AG04449 (cell line): ENCODE measurements at regions not wholly inside any gene's neighbourhood (a gene's known extent, or its start where the extent isn't known, plus 50 kb on each side); places are given as distances from the start of the nearest gene placed in this dataset.

Experiments
- CTCF ChIA-PET: fragments of 350-600 bp; formaldehyde crosslinking; extraction: SDS; loops from one replicate; lab custom pipeline; 2021; ENCODE audit warnings: antibody characterized with exemption; lab: Yijun Ruan, JAX
- POLR2A ChIA-PET: fragments of 400-600, 350-600 bp; formaldehyde crosslinking; extraction: SDS; loops from one replicate; lab custom pipeline; 2020; ENCODE audit warnings: antibody characterized with exemption, inconsistent platforms; lab: Yijun Ruan, JAX
- DNase-seq: peaks from one replicate; pipeline ENCODE4 v3.0.0-alpha.2; 2010; ENCODE audit warnings: low read depth, low spot score
- H3K4me3 ChIP-seq: 2 replicates; pipeline ENCODE4 v1.5.1; 2011; ENCODE audit warnings: low read depth, mild to moderate bottlenecking, control low read depth, low read length
- TF ChIP-seq, protein P1 (sequence below): IDR thresholded peaks from one replicate; pipeline ENCODE4 v1.5.1; 2011; ENCODE audit warnings: mild to moderate bottlenecking, moderate library complexity, low read length, control low read depth, inconsistent platforms; ENCODE audit not compliant: insufficient read depth; ENCODE audit errors: missing control alignments

DNA sequence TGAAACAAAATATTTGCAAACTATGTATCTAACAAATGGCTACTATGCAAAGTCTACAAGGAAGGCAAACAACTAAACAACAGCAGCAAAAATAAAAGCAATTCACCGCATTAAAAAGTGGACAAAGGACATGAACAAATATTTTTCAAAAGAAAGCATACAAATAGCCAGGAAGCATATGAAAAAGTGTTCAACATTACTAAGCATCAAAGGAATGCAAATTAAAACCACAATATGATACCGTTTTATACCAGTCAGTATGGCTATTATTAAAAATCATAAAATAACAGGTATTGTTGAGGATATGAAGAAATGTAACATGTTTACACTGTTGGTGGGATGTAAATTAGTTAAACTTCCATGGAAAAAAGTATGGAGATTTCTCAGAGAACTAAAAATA, 1106.7 kb downstream of the PDHA2 start:
- no peak for DNase-seq
- ChIA-PET CTCF (no interaction called here), POLR2A (no interaction called here)
- TF ChIP-seq, protein P1, sequence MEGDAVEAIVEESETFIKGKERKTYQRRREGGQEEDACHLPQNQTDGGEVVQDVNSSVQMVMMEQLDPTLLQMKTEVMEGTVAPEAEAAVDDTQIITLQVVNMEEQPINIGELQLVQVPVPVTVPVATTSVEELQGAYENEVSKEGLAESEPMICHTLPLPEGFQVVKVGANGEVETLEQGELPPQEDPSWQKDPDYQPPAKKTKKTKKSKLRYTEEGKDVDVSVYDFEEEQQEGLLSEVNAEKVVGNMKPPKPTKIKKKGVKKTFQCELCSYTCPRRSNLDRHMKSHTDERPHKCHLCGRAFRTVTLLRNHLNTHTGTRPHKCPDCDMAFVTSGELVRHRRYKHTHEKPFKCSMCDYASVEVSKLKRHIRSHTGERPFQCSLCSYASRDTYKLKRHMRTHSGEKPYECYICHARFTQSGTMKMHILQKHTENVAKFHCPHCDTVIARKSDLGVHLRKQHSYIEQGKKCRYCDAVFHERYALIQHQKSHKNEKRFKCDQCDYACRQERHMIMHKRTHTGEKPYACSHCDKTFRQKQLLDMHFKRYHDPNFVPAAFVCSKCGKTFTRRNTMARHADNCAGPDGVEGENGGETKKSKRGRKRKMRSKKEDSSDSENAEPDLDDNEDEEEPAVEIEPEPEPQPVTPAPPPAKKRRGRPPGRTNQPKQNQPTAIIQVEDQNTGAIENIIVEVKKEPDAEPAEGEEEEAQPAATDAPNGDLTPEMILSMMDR: no peak
- no peak overlapping the region for H3K4me3 ChIP-seq

DNA sequence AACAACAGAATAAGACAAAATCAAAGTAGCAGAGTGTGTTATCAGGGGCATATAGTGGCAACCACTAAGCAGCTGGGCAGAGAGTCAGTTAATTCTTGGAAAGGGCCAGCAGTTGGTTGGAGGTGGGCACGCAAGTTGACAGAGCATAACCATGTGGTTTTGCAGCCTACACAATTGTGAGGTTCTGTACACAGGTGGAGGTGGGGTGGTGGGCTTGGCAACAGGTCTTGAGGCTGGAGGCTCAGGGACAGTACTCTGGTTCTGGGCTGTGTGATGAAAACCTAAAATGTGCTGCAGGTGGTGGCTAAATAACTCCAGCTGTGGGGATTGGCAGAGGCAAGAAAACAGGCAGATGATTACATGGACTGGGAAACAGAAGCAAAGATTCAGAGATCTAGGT, 1112.7 kb downstream of the PDHA2 start:
- no peak overlapping the region for H3K4me3 ChIP-seq
- TF ChIP-seq, protein P1: no peak
- ChIA-PET POLR2A (no interaction called here), CTCF (no interaction called here)
- no peak for DNase-seq

DNA sequence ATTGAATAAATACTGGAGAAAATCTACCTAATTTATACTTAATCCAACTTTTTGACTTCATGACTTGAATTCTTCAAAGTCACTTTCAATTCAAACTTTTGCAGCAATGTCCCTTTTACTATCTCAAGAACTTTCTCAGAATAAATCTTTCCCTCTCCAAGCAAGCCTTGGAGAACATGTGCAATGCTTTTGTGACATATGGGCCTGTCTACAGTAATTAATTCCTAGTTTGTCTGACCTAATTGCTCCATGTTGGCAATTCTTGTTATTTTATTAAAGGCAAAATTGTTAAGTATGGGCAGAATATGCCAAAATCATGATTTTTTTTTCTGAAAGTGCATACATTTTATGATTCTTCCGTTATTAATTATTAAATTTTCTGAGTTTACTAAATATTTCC, 1115.3 kb downstream of the PDHA2 start:
- ChIA-PET CTCF (no interaction called here), POLR2A (no interaction called here)
- H3K4me3 ChIP-seq: no peak overlapping the region
- no peak for DNase-seq
- TF ChIP-seq, protein P1: no peak

DNA sequence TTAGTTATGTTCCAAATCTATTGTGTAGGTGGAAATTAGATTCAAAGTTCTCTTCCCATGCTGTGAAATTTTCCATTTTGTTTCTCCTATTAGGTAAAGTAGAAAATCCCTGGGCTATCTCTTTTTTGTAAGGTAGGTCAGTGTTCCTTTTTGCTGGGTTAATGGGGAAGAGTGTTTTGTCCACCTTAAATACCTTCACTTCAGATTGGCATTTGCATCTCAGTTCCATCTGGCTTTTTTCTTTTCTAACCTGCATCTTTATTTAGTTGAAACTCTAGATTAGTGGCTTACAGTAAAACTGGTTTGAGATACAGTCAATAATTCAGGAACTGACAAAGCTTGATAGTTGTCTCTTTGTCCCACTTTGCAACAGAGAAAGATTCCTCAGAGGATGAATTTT, 1115.8 kb downstream of the PDHA2 start:
- POLR2A ChIA-PET: no interaction called here
- CTCF ChIA-PET: no interaction called here
- H3K4me3 ChIP-seq: no peak overlapping the region
- no peak for DNase-seq
- TF ChIP-seq, protein P1: no peak

DNA sequence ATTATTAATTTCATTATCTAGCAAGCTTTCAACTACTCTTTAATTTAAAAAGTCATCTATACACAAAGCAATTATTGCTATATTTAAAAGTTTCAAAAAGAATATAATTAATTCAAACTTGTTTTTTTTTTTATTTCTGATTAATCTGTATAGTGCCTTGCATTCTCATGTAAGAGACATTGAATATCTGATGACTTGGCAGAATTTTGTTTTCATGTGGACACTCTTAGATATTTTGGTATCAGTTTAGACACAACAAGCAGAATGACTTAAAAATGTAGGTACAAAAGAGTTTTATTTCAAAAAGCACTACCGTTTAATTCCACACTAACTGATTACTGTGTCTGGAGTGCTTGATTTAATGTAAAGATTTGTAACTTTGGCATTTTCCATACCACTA, 1129.6 kb downstream of the PDHA2 start:
- TF ChIP-seq, protein P1: no peak
- H3K4me3 ChIP-seq: no peak overlapping the region
- no peak for DNase-seq
- CTCF ChIA-PET: no interaction called here
- POLR2A ChIA-PET: no interaction called here

DNA sequence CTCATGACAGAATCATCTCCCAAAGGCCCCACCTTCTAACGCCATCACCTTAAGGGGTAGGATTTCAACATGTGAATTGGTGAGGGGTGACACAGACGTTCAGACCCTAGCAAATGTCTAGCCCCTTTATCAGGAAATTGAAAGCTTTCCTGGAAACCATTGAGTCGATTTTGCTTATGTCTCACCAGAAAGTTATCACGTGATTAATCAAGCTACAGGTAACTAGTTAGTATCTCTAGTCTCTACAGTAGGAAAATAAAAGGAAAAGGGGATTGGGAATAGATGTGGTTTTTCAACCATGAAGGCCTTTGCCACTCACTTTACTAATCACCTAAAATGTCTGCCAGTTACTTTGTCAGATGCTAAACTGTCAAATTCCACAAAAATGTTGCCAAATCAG, 1133.0 kb downstream of the PDHA2 start:
- ChIA-PET POLR2A (no interaction called here), CTCF (no interaction called here)
- TF ChIP-seq, protein P1: no peak

More for the DNA sequence above, 1133.0 kb downstream of the PDHA2 start:
- no peak for DNase-seq
- H3K4me3 ChIP-seq: no peak overlapping the region
